ENCODE measurements at regions not wholly inside any gene's neighbourhood (a gene's known extent, or its start where the extent isn't known, plus 50 kb on each side); places are given as distances from the start of the nearest gene placed in this dataset.
A peak's percentile ranks its signal among the peaks of the same experiment; 100 is the strongest.

- Histone ChIP-seq H3K9me3 (ENCODE audit: control insufficient read depth in 4 of 4, insufficient read depth in 3 of 4, low read length in 3 of 4) (no peaks in the 10 kb centered on the region), H3K36me3 (ENCODE audit: control insufficient read depth in 4 of 4, insufficient read depth in 4 of 4, low read length in 4 of 4) (peaks cover 0 to 3% (median 1%) of the 10 kb centered on the region in 4 donors), H3K27ac (ENCODE audit: low read depth in 1 of 2, low read length in 1 of 2) (peak overlapping the region in 1 of 2 donors; percentile 76), H3K4me1 (ENCODE audit: control insufficient read depth in 5 of 5, insufficient read depth in 5 of 5, low read length in 5 of 5) (peaks cover 0 to 63% (median 38%) of the 10 kb centered on the region in 5 donors), H3K27me3 (ENCODE audit: control insufficient read depth in 3 of 3, insufficient read depth in 3 of 3, low read length in 2 of 3) (no peaks in the 10 kb centered on the region), H3K4me3 (no peak overlapping the region), H3K9ac (ENCODE audit: insufficient read depth in 1 of 2, low read length in 2 of 2) (no peak overlapping the region)
- ATAC-seq (ENCODE audit: insufficient read depth, low FRiP score) (no peak), DNase-seq (peak; percentile 65 to 71 (median 68))
- no peak for TF ChIP-seq CTCF (IDR thresholded peaks at IDR 0.05; ENCODE audit: control extremely low read depth, extremely low read depth)
- WGBS, 2 donors = 55 to 73% methylated on average over 12 to 13 of the region's 13 CpGs
These were observed 90.1 kb upstream of the GSE1 start for GRCh38 chr16:85522842-85523601.

GRCh38 chr16:85523602-85524364 lies 89.3 kb upstream of the GSE1 start:
- H3K4me1 ChIP-seq (ENCODE audit: control insufficient read depth in 5 of 5, insufficient read depth in 5 of 5, low read length in 5 of 5) = peaks cover 0 to 59% (median 38%) of the 10 kb centered on the region in 5 donors
- H3K9me3 ChIP-seq (ENCODE audit: control insufficient read depth in 4 of 4, insufficient read depth in 3 of 4, low read length in 3 of 4) = no peaks in the 10 kb centered on the region
- no peak for TF ChIP-seq CTCF (IDR thresholded peaks at IDR 0.05; ENCODE audit: control extremely low read depth, extremely low read depth)
- H3K4me3 ChIP-seq = no peak overlapping the region
- ATAC-seq (ENCODE audit: insufficient read depth, low FRiP score) = no peak
- H3K27ac ChIP-seq (ENCODE audit: low read depth in 1 of 2, low read length in 1 of 2) = peak overlapping the region in 1 of 2 donors; percentile 76
- peaks cover 0 to 3% (median 1%) of the 10 kb centered on the region in 4 donors for H3K36me3 ChIP-seq (ENCODE audit: control insufficient read depth in 4 of 4, insufficient read depth in 4 of 4, low read length in 4 of 4)
- H3K9ac ChIP-seq (ENCODE audit: insufficient read depth in 1 of 2, low read length in 2 of 2) = no peak overlapping the region
- WGBS, 2 donors = 42 to 57% methylated on average over 22 of the region's 22 CpGs
- H3K27me3 ChIP-seq (ENCODE audit: control insufficient read depth in 3 of 3, insufficient read depth in 3 of 3, low read length in 2 of 3) = no peaks in the 10 kb centered on the region
- peak; percentile 69 to 81 (median 78) for DNase-seq

GRCh38 chr16:85524365-85524629 lies 88.8 kb upstream of the GSE1 start:
- TF ChIP-seq CTCF (IDR thresholded peaks at IDR 0.05; ENCODE audit: control extremely low read depth, extremely low read depth) = no peak
- DNase-seq (no peak), ATAC-seq (ENCODE audit: insufficient read depth, low FRiP score) (no peak)
- peaks cover 0 to 59% (median 38%) of the 10 kb centered on the region in 5 donors for H3K4me1 ChIP-seq (ENCODE audit: control insufficient read depth in 5 of 5, insufficient read depth in 5 of 5, low read length in 5 of 5)
- H3K27ac ChIP-seq (ENCODE audit: low read depth in 1 of 2, low read length in 1 of 2) = peak overlapping the region in 1 of 2 donors; percentile 76
- no peak overlapping the region for H3K9ac ChIP-seq (ENCODE audit: insufficient read depth in 1 of 2, low read length in 2 of 2)
- no peaks in the 10 kb centered on the region for H3K27me3 ChIP-seq (ENCODE audit: control insufficient read depth in 3 of 3, insufficient read depth in 3 of 3, low read length in 2 of 3)
- no peaks in the 10 kb centered on the region for H3K9me3 ChIP-seq (ENCODE audit: control insufficient read depth in 4 of 4, insufficient read depth in 3 of 4, low read length in 3 of 4)
- 40 to 43% methylated on average over 8 of the region's 8 CpGs for WGBS, 2 donors
- peaks cover 0 to 3% (median 1%) of the 10 kb centered on the region in 4 donors for H3K36me3 ChIP-seq (ENCODE audit: control insufficient read depth in 4 of 4, insufficient read depth in 4 of 4, low read length in 4 of 4)
- no peak overlapping the region for H3K4me3 ChIP-seq
